Prostate gland (tissue), 2 donors: ENCODE measurements at regions not wholly inside any gene's neighbourhood (a gene's known extent, or its start where the extent isn't known, plus 50 kb on each side); places are given as distances from the start of the nearest gene placed in this dataset.

Experiments
- DNase-seq: peaks from one replicate; pipeline ENCODE4 v3.0.0-alpha.2; 2019; ENCODE audit warnings: low spot score
- H3K27ac ChIP-seq, 2 donors: fragments of 200-600 bp; sonication (generic); 2 replicates each; pipeline ENCODE4 v1.5.1; 2017 to 2019
- H3K27me3 ChIP-seq: fragments of 200-600 bp; sonication (generic); replicated peaks from 2 replicates; pipeline ENCODE4 v1.5.1; 2019; ENCODE audit not compliant: insufficient read depth
- H3K36me3 ChIP-seq, 2 donors: fragments of 200-600 bp; sonication (generic); 1 replicate in 1 of 2; 2 replicates in 1 of 2; pipeline versions ENCODE4 v1.5.1 to v1.8.1; 2017 to 2019
- H3K4me1 ChIP-seq: fragments of 200-600 bp; sonication (generic); replicated peaks from 2 replicates; pipeline ENCODE4 v1.5.1; 2019
- H3K4me3 ChIP-seq, 2 donors: fragments of 200-600 bp; sonication (generic); 2 replicates each; pipeline ENCODE4 v1.5.1; 2017 to 2019
- H3K9me3 ChIP-seq: fragments of 200-600 bp; sonication (generic); 2 replicates; pipeline ENCODE4 v1.5.1; 2017
- POLR2A ChIP-seq: fragments of 450-650 bp; IDR thresholded peaks from one replicate; pipeline ENCODE4 v1.6.1; 2016; ENCODE audit warnings: antibody characterized with exemption, mild to moderate bottlenecking
- POLR2AphosphoS5 ChIP-seq: sonication (generic); formaldehyde crosslinking; IDR thresholded peaks from one replicate; pipeline ENCODE4 v1.6.1; 2017; ENCODE audit warnings: antibody characterized with exemption
- WGBS: methylation state at CpG from one replicate; pipeline ENCODE4 v1.1.5; 2018; 5-methylcytosine and 5-hydroxymethylcytosine counted together
- intact Hi-C: fragments of 100-400 bp; cut with DNase I; formaldehyde crosslinking; loops from one replicate; pipeline ENCODE4 v1.14.2; 2022
- TF ChIP-seq, protein P1 (sequence below), 4 experiments: fragments of 200-600 bp in 2 of 4; fragments of 450-650 bp in 2 of 4; sonication (generic) in 2 of 4; IDR thresholded peaks; 1 replicate in 3 of 4; 2 replicates in 1 of 4; pipeline ENCODE4 v1.5.1; 2016 to 2019; ENCODE audit warnings: antibody characterized with exemption in 4 of 4, mild to moderate bottlenecking in 2 of 4, moderate library complexity in 2 of 4

GRCh38 chr2:123164216-123164615, 860.9 kb upstream of the CNTNAP5 start:
- no peak for DNase-seq
- no peaks in the 10 kb centered on the region for H3K4me1 ChIP-seq

DNA sequence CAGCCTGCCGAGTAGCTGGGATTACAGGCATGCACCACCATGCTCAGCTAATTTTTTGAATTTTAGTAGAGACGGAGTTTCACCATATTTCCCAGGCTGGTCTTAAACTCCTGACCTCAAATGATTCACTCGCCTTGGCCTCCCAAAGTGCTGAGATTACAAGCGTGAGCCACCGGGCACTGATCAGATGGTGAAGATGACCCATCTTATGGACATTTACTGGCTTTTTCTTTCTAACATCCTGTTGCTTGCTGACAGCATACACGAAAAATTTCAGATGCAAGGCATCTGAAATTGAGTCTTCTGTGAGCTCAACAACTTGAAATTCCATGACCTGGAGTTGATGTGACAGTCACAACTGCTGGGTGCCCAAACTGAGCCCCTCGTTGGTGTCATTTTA, 859.5 kb upstream of the CNTNAP5 start:
- H3K4me3 ChIP-seq, result no peak overlapping the region
- intact Hi-C loops, result no loop called here
- no peak for DNase-seq
- H3K27me3 ChIP-seq, result no peaks in the 10 kb centered on the region
- H3K4me1 ChIP-seq, result no peaks in the 10 kb centered on the region
- no peak overlapping the region for H3K27ac ChIP-seq
- no peaks in the 10 kb centered on the region for H3K36me3 ChIP-seq
- 70% methylated on average over 7 of the region's 7 CpGs for WGBS
- no peak for TF ChIP-seq POLR2A
- no peak for TF ChIP-seq POLR2AphosphoS5
- TF ChIP-seq, protein P1, sequence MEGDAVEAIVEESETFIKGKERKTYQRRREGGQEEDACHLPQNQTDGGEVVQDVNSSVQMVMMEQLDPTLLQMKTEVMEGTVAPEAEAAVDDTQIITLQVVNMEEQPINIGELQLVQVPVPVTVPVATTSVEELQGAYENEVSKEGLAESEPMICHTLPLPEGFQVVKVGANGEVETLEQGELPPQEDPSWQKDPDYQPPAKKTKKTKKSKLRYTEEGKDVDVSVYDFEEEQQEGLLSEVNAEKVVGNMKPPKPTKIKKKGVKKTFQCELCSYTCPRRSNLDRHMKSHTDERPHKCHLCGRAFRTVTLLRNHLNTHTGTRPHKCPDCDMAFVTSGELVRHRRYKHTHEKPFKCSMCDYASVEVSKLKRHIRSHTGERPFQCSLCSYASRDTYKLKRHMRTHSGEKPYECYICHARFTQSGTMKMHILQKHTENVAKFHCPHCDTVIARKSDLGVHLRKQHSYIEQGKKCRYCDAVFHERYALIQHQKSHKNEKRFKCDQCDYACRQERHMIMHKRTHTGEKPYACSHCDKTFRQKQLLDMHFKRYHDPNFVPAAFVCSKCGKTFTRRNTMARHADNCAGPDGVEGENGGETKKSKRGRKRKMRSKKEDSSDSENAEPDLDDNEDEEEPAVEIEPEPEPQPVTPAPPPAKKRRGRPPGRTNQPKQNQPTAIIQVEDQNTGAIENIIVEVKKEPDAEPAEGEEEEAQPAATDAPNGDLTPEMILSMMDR (IDR thresholded peaks at IDR 0.05), result no peak
- H3K9me3 ChIP-seq, result no peaks in the 10 kb centered on the region

More at GRCh38 chr2:123164216-123164615, 860.9 kb upstream of the CNTNAP5 start:
- no peak overlapping the region for H3K27ac ChIP-seq
- H3K27me3 ChIP-seq, result no peaks in the 10 kb centered on the region
- H3K4me3 ChIP-seq, result no peak overlapping the region
- whole genome bisulfite sequencing, result 50% methylated on average over 2 of the region's 2 CpGs
- no peaks in the 10 kb centered on the region for H3K36me3 ChIP-seq
- TF ChIP-seq POLR2A (no peak), POLR2AphosphoS5 (no peak)
- TF ChIP-seq, protein P1 (IDR thresholded peaks at IDR 0.05), result no peak
- intact Hi-C loops, result no loop called here
- H3K9me3 ChIP-seq, result no peaks in the 10 kb centered on the region

DNA sequence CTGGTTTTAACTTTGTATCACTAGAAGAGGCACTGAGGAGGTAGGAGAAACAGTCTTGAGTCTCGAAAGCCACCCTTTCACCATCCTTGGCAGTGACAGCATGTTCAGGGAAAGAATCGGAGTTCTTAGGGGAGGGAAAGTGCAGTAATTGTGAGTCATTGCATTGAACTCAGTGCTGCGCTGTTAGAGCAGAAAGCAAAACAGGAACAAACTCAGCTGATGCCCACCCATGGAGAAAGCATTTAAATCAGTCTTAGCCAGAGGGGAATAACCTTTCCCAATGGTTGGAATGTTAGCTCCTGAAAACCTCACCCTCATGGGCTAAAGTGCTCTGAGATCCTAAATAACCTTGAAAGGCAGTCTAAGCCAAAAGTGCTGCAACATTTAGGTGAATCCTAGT, 845.6 kb upstream of the CNTNAP5 start:
- Histone ChIP-seq H3K36me3 (no peaks in the 10 kb centered on the region), H3K27me3 (no peaks in the 10 kb centered on the region), H3K9me3 (no peaks in the 10 kb centered on the region), H3K27ac (no peak overlapping the region), H3K4me1 (no peaks in the 10 kb centered on the region), H3K4me3 (no peak overlapping the region)
- DNase-seq, result no peak
- TF ChIP-seq, protein P1 (IDR thresholded peaks at IDR 0.05), result no peak
- no peak for TF ChIP-seq POLR2A
- no peak for TF ChIP-seq POLR2AphosphoS5
- WGBS, result 75% methylated on average over 3 of the region's 3 CpGs
- intact Hi-C loops, result no loop called here

DNA sequence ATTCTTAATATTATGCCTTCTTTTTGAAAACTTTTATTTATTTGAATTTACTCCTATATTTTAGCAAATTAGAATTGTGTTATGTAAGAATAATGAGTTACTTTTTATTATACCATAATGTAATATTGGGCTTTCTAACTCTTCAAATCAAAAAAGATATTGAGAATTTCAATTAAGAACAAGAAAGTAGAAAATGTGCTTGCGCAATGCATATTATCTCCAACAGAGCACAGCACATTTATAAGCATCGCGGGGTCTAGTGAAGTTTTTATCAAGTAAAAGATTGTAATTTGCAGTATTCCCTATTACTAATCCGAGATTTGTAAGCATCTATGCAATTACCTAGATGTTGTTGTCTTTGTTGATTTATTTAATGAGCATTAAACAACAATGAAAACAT, 829.1 kb upstream of the CNTNAP5 start:
- no peaks in the 10 kb centered on the region for H3K27me3 ChIP-seq
- H3K9me3 ChIP-seq, result peaks cover 3% of the 10 kb centered on the region
- no peaks in the 10 kb centered on the region for H3K36me3 ChIP-seq
- H3K4me1 ChIP-seq, result no peaks in the 10 kb centered on the region
- no peak for DNase-seq
- 92% methylated on average over 4 of the region's 4 CpGs for WGBS
- TF ChIP-seq, protein P1 (IDR thresholded peaks at IDR 0.05), result no peak
- TF ChIP-seq POLR2A (no peak), POLR2AphosphoS5 (no peak)
- H3K4me3 ChIP-seq, result no peak overlapping the region
- intact Hi-C loops, result no loop called here
- H3K27ac ChIP-seq, result no peak overlapping the region

GRCh38 chr2:123200035-123200434, 825.1 kb upstream of the CNTNAP5 start:
- WGBS, result 67% methylated on average over 2 of the region's 2 CpGs
- intact Hi-C loops, result no loop called here
- TF ChIP-seq POLR2A, result no peak
- no peak for TF ChIP-seq POLR2AphosphoS5
- TF ChIP-seq, protein P1 (IDR thresholded peaks at IDR 0.05), result no peak
- Histone ChIP-seq H3K4me1 (no peaks in the 10 kb centered on the region), H3K27me3 (no peaks in the 10 kb centered on the region), H3K27ac (no peak overlapping the region), H3K36me3 (no peaks in the 10 kb centered on the region), H3K4me3 (no peak overlapping the region), H3K9me3 (peaks cover 3% of the 10 kb centered on the region)
- no peak for DNase-seq
